HCT116 (cell line): ENCODE measurements at regions not wholly inside any gene's neighbourhood (a gene's known extent, or its start where the extent isn't known, plus 50 kb on each side); places are given as distances from the start of the nearest gene placed in this dataset.

Experiments
- ATAC-seq: fragments of 200-7000 bp; cut with Tn5 transposase; 2 replicates; pipeline ENCODE4 v1.9.1; 2020; ENCODE audit warnings: mild to moderate bottlenecking, moderate library complexity
- BruUV-seq: library from RNA; stranded (reverse); fragments of 400-500 nt; replicated peaks from 2 replicates; lab custom pipeline; 2021; lab: Mats Ljungman, UMichigan
- CTCF ChIA-PET: fragments of 300-600 bp; sonication (Branson Sonifier 250); formaldehyde crosslinking; loops from one replicate; lab custom pipeline; 2021; ENCODE audit warnings: antibody characterized with exemption; lab: Charles Lee
- POLR2A ChIA-PET: fragments of 300-600, 350-600 bp; sonication (Branson Sonifier 250); formaldehyde crosslinking; loops from one replicate; lab custom pipeline; 2021; ENCODE audit warnings: antibody characterized with exemption; lab: Charles Lee
- RAD21 ChIA-PET, 2 experiments: fragments of 300-600 bp; sonication (Branson Sonifier 250); formaldehyde crosslinking; loops; one replicate each; lab custom pipeline; 2023; ENCODE audit warnings: low total read pairs in 2 of 2; ENCODE audit not compliant: uncharacterized antibody in 2 of 2, unreplicated experiment in 2 of 2, low non-redundant PET in 1 of 2; lab: Charles Lee
- DNase-seq: peaks from one replicate; pipeline ENCODE4 v3.0.0-alpha.2; 2010; ENCODE audit warnings: low read depth, low spot score
- H2AFZ ChIP-seq: fragments of 200-600 bp; shearing (Covaris generic), sonication (generic); 2 replicates; pipeline ENCODE4 v1.6.1; 2017; ENCODE audit warnings: low read depth, mixed run types, mixed read lengths, antibody characterized with exemption, low read length; ENCODE audit not compliant: poor library complexity, severe bottlenecking
- H3K27ac ChIP-seq: 2 replicates; pipeline ENCODE4 v1.5.1; 2012; ENCODE audit warnings: low read depth, low read length
- H3K27me3 ChIP-seq: fragments of 200-600 bp; sonication (generic); 2 replicates; pipeline ENCODE4 v1.6.1; 2016; ENCODE audit warnings: mixed run types, low read length, mixed read lengths; ENCODE audit not compliant: insufficient read depth
- H3K36me3 ChIP-seq, 2 experiments: fragments of 200-500 bp in 1 of 2; fragments of 200-600 bp in 1 of 2; sonication (Bioruptor generic) in 1 of 2; sonication (generic) in 1 of 2; 2 replicates each; pipeline versions ENCODE4 v1.5.1 to v1.6.1; 2014 to 2016; ENCODE audit warnings: low read length in 2 of 2, inconsistent platforms in 1 of 2, mixed read lengths in 1 of 2, mixed run types in 1 of 2; ENCODE audit not compliant: insufficient read depth in 2 of 2, control insufficient read depth in 1 of 2
- H3K4me1 ChIP-seq, 2 experiments: fragments of 200-600 bp in 1 of 2; sonication (generic) in 1 of 2; 2 replicates each; pipeline versions ENCODE4 v1.5.1 to v1.6.1; 2012 to 2017; ENCODE audit warnings: low read length in 2 of 2, inconsistent platforms in 1 of 2, mild to moderate bottlenecking in 1 of 2, mixed read lengths in 1 of 2, mixed run types in 1 of 2, moderate library complexity in 1 of 2; ENCODE audit not compliant: insufficient read depth in 2 of 2, control insufficient read depth in 1 of 2
- H3K4me2 ChIP-seq: fragments of 200-600 bp; sonication (generic); 2 replicates; pipeline ENCODE4 v1.6.1; 2017; ENCODE audit warnings: mixed run types, low read length, mixed read lengths
- H3K4me3 ChIP-seq, 2 experiments: fragments of 200-600 bp in 1 of 2; sonication (generic) in 1 of 2; replicated peaks in 1 of 2; 2 replicates each; pipeline ENCODE4 v1.5.1; 2011 to 2016; ENCODE audit warnings: low read length in 2 of 2, control low read depth in 1 of 2, low read depth in 1 of 2, mild to moderate bottlenecking in 1 of 2, mixed read lengths in 1 of 2, mixed run types in 1 of 2
- H3K79me2 ChIP-seq: fragments of 200-600 bp; sonication (generic); 2 replicates; pipeline ENCODE4 v1.6.1; 2017; ENCODE audit warnings: mild to moderate bottlenecking, mixed run types, low read length, moderate library complexity, mixed read lengths; ENCODE audit not compliant: insufficient read depth
- H3K9ac ChIP-seq: fragments of 200-600 bp; sonication (generic); 2 replicates; pipeline ENCODE4 v1.6.1; 2016; ENCODE audit warnings: low read length, mixed read lengths
- H3K9me2 ChIP-seq: fragments of 200-600 bp; sonication (generic), shearing (Covaris generic); 2 replicates; pipeline ENCODE4 v1.6.1; 2017; ENCODE audit warnings: mixed run types, mild to moderate bottlenecking, moderate library complexity; ENCODE audit not compliant: insufficient read depth
- H3K9me3 ChIP-seq, 2 experiments: fragments of 200-500 bp in 1 of 2; fragments of 200-600 bp in 1 of 2; sonication (Bioruptor generic) in 1 of 2; sonication (generic) in 1 of 2; 2 replicates each; pipeline ENCODE4 v1.6.1; 2014 to 2017; ENCODE audit warnings: low read length in 2 of 2, mixed read lengths in 2 of 2, inconsistent platforms in 1 of 2, low read depth in 1 of 2, mild to moderate bottlenecking in 1 of 2, mixed run types in 1 of 2, moderate library complexity in 1 of 2; ENCODE audit not compliant: control insufficient read depth in 1 of 2, insufficient read depth in 1 of 2
- H4K20me1 ChIP-seq: fragments of 200-600 bp; sonication (generic), shearing (Covaris generic); 2 replicates; pipeline ENCODE4 v1.6.1; 2017; ENCODE audit warnings: mixed run types, mild to moderate bottlenecking, moderate library complexity; ENCODE audit not compliant: insufficient read depth
- ATF3 ChIP-seq: IDR thresholded peaks from 2 replicates; pipeline ENCODE4 v1.6.1; 2012
- CBX3 ChIP-seq: IDR thresholded peaks from 2 replicates; pipeline ENCODE4 v1.6.1; 2012; ENCODE audit warnings: low read depth
- CEBPB ChIP-seq: IDR thresholded peaks from 2 replicates; pipeline ENCODE4 v1.6.1; 2012; ENCODE audit warnings: low read depth
- CTCF ChIP-seq, 3 experiments: fragments of 200-600 bp in 1 of 3; sonication (generic) in 1 of 3; IDR thresholded peaks in 2 of 3; conservative IDR thresholded peaks in 1 of 3; 2 replicates each; pipeline ENCODE4 v1.5.1; 2012 to 2017; ENCODE audit warnings: low read depth in 2 of 3, low read length in 2 of 3, antibody characterized with exemption in 1 of 3, borderline replicate concordance in 1 of 3, control low read depth in 1 of 3, mild to moderate bottlenecking in 1 of 3, mixed read lengths in 1 of 3, mixed run types in 1 of 3, moderate library complexity in 1 of 3; ENCODE audit not compliant: insufficient read depth in 1 of 3
- ELF1 ChIP-seq: IDR thresholded peaks from 2 replicates; pipeline ENCODE4 v1.6.1; 2012; ENCODE audit warnings: low read depth, borderline replicate concordance
- FOSL1 ChIP-seq: IDR thresholded peaks from 2 replicates; pipeline ENCODE4 v1.6.1; 2012; ENCODE audit warnings: low read depth
- JUND ChIP-seq: IDR thresholded peaks from 2 replicates; pipeline ENCODE4 v1.6.1; 2012
- MAX ChIP-seq: IDR thresholded peaks from 2 replicates; pipeline ENCODE4 v1.6.1; 2012
- POLR2A ChIP-seq: IDR thresholded peaks from 2 replicates; pipeline ENCODE4 v1.7.0; 2011; ENCODE audit warnings: borderline replicate concordance; ENCODE audit not compliant: insufficient read depth, insufficient read length; ENCODE audit errors: extremely low read depth
- POLR2AphosphoS5 ChIP-seq: IDR thresholded peaks from 2 replicates; pipeline ENCODE4 v1.6.1; 2011; ENCODE audit warnings: mild to moderate bottlenecking, low read depth, low read length, moderate library complexity
- RAD21 ChIP-seq: IDR thresholded peaks from 2 replicates; pipeline ENCODE4 v1.6.1; 2012; ENCODE audit warnings: low read depth, mild to moderate bottlenecking
- SP1 ChIP-seq: IDR thresholded peaks from 2 replicates; pipeline ENCODE4 v1.6.1; 2012; ENCODE audit warnings: low read depth
- SRF ChIP-seq: IDR thresholded peaks from 2 replicates; pipeline ENCODE4 v1.6.1; 2012; ENCODE audit warnings: low read depth
- TCF7L2 ChIP-seq: IDR thresholded peaks from 2 replicates; pipeline ENCODE4 v1.7.0; 2011; ENCODE audit warnings: borderline replicate concordance, inconsistent platforms; ENCODE audit not compliant: insufficient read depth, insufficient read length; ENCODE audit errors: extremely low read depth
- YY1 ChIP-seq: IDR thresholded peaks from 2 replicates; pipeline ENCODE4 v1.6.1; 2011; ENCODE audit warnings: low read length, low read depth, moderate library complexity, mild to moderate bottlenecking; ENCODE audit not compliant: insufficient replicate concordance; ENCODE audit errors: extremely low read depth
- ZFX ChIP-seq: fragments of 450-650 bp; IDR thresholded peaks from 2 replicates; pipeline ENCODE4 v1.6.1; 2017
- ZNF274 ChIP-seq: fragments of 200-500 bp; sonication (Bioruptor generic); IDR thresholded peaks from 2 replicates; pipeline ENCODE4 v1.6.1; 2014; ENCODE audit warnings: mild to moderate bottlenecking, low read depth, low read length, inconsistent platforms
- intact Hi-C: fragments of 100-400 bp; cut with micrococcal nuclease; formaldehyde crosslinking; loops from 2 replicates; pipeline ENCODE4 v1.10.0; 2022

GRCh38 chrX:94455782-94456181 is 781.8 kb downstream of the FAM133A start:
- no peak overlapping the region for H3K27ac ChIP-seq
- CTCF ChIA-PET = no interaction called here
- POLR2A ChIA-PET = no interaction called here
- intact Hi-C loops = no loop called here
- ATAC-seq = no peak
- H2AFZ ChIP-seq = no peak overlapping the region
- DNase-seq = no peak
- H3K4me3 ChIP-seq = no peak overlapping the region
- H3K4me2 ChIP-seq = no peak overlapping the region
- H3K36me3 ChIP-seq = no peaks in the 10 kb centered on the region
- no peaks in the 10 kb centered on the region for H3K9me2 ChIP-seq
- H3K4me1 ChIP-seq = no peaks in the 10 kb centered on the region
- no TSS peak for BruUV-seq
- H3K79me2 ChIP-seq = no peaks in the 10 kb centered on the region
- no peaks in the 10 kb centered on the region for H3K27me3 ChIP-seq
- no peak overlapping the region for H3K9ac ChIP-seq
- TF ChIP-seq JUND (no peak), POLR2A (no peak), SRF (no peak), CEBPB (no peak), CTCF (IDR thresholded peaks at IDR 0.05 in 2 of 3, conservative IDR thresholded peaks at IDR 0.05 in 1 of 3; ENCODE audit: borderline replicate concordance in 1 of 3, insufficient read depth in 1 of 3, low read depth in 2 of 3, low read length in 2 of 3) (no peak), RAD21 (no peak), ZFX (no peak), ATF3 (no peak), CBX3 (no peak), YY1 (no peak), ELF1 (no peak), SP1 (no peak), POLR2AphosphoS5 (no peak), ZNF274 (no peak), MAX (no peak), TCF7L2 (no peak), FOSL1 (no peak)
- TF ChIP-seq, all 23 proteins: peak for 0
- no peaks in the 10 kb centered on the region for H4K20me1 ChIP-seq
- no peaks in the 10 kb centered on the region for H3K9me3 ChIP-seq
- RAD21 ChIA-PET = no interaction called here
